Prostate gland (tissue), 2 donors: ENCODE measurements at regions not wholly inside any gene's neighbourhood (a gene's known extent, or its start where the extent isn't known, plus 50 kb on each side); places are given as distances from the start of the nearest gene placed in this dataset.

Source experiments
- CTCF ChIP-seq, 4 experiments: fragments of 200-600 bp in 2 of 4; fragments of 450-650 bp in 2 of 4; sonication (generic) in 2 of 4; IDR thresholded peaks; 1 replicate in 3 of 4; 2 replicates in 1 of 4; pipeline ENCODE4 v1.5.1; 2016 to 2019; ENCODE audit warnings: antibody characterized with exemption in 4 of 4, mild to moderate bottlenecking in 2 of 4, moderate library complexity in 2 of 4
- POLR2A ChIP-seq: fragments of 450-650 bp; IDR thresholded peaks from one replicate; pipeline ENCODE4 v1.6.1; 2016; ENCODE audit warnings: antibody characterized with exemption, mild to moderate bottlenecking

- TF ChIP-seq CTCF (IDR thresholded peaks at IDR 0.05) (no peak), POLR2A (no peak)
Observed at GRCh38 chr1:94650301-94650700, 108.7 kb upstream of the F3 start.
